CD1c-positive myeloid dendritic cell (primary cell): ENCODE measurements at regions not wholly inside any gene's neighbourhood (a gene's known extent, or its start where the extent isn't known, plus 50 kb on each side); places are given as distances from the start of the nearest gene placed in this dataset.

Experiments
- DNase-seq: peaks from one replicate; pipeline ENCODE4 v3.0.0-alpha.2; 2016; ENCODE audit errors: extremely low spot score

- no peak for DNase-seq
Measured at GRCh38 chr10:71044720-71045119, 156.4 kb upstream of the PCBD1 start.

GRCh38 chr10:71045204-71045809 is 156.9 kb upstream of the PCBD1 start:
- peak; percentile 84 for DNase-seq

DNA sequence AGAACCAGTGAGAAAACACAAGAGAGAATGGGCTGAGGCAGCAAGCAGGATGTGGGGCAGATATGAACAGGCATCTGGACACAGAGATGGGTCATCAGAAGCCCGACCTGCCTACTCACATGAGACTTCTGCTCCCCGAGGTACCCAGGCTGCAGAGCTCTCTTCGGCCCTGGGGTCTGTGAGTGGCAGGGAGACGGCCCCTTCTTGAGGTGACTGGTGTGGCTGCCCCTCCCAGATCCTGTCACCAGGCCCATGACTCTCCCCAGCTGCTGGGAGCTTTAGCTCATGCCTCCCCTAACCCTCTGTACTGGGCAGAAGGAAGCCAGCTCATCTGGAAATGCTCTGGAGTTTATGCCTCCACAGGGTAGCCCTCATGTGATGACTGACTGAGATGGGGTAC is 157.6 kb upstream of the PCBD1 start:
- no peak for DNase-seq

DNA sequence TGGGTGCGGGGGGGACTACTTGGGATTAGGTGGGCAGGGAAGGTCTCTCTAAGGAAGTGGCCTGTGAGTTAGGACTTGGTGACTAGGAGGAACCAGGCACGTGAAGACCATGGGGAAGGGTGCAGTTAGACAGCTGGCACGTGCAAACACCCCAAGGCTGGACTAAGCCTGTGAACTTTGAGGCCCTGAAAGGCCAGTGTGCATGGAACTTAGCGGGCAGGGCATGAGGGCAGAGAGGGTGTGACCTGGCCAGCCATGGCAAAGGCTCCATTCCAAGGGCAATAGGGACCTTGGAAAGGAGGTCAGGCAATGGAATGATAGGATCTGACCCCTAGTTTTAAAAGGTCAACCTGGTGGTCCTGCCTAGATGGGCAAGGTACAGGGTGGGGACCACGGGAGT is 158.4 kb upstream of the PCBD1 start:
- no peak for DNase-seq

- DNase-seq, result no peak
Measured at GRCh38 chr10:71048971-71049615, 160.7 kb upstream of the PCBD1 start.

GRCh38 chr10:71049994-71050393 is 161.6 kb upstream of the PCBD1 start:
- DNase-seq, result no peak

DNA sequence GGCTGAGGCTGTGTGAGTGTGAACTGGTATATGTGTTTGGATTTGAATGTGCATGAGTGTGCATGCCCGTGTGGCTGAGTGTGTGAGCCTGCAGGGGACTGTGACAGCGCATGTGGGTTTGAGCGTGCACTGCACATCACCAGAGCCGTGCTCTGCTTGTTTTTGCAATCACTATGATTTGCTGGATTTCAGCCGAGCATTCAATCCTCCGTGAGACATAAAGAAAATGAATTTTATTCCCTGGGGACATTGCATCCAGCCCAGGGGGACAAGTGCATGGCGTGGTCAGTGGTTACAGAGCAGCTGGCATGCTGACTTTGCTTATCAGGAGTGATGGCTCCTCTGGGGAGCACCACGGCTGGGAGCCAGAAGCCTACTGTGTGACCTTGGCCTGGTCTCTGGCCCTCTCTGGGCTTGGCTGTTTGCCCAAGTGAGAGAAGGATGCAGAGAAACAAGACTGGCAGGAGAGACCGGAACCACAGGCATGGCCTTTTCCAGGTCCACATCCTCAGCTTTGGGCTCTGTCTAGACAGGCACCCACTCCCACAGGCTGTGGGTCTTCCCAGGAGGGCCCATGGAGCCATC is 160.2 kb upstream of the UNC5B start:
- DNase-seq, result no peak

DNA sequence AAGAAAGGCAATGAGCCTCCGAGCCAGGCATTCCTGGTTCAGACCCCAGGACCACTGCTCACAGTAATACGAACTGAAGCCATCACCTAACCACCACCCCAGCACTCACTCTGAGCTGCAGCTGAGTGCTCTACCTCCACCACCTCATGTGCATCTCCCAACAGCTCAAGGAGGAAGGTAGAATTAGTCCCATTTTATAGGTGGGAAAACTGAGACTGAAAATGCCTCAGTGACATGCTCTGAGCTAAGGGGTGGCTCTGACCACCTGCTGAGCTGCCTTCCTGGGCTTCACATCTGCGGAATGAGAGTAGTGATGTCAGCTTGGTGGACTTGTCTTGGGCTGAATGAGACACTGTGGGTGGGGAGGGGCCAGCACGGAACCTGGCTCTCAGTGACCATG is 159.7 kb upstream of the UNC5B start:
- DNase-seq, result no peak

DNA sequence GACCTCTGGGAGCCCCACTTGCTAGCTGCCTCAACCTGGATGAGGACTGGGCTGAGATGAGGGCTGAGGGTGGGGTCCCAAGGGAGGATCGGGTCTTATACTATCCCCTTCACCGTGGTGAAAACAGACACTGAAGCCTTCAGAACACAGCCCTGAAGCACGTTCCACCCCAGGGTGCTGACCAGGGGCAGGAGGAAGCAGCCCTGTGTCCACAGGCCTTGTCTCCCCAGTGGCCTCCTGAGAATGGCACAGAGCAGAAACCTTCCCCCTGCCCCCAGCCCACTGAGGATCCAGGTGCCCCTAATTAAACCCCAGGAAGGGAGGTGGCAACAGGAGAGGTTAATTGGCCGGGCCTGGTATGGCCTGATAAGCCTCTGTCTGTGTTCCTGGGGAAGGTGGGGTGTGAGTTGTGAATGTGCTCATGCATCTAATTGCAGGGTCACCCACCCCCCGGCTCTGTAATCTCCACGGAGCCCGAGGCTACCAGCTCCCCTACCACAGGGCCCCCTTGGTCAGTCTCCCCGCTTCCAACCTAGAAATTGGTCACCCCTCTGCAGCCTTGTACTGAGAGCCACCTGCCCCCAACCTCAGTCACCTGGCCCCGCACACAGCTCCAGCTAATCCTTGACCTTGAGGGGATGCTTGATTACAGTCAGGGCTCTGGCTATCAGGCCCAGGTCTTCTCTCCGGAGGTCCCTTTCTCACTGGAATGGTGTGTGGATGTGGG is 159.0 kb upstream of the UNC5B start:
- DNase-seq, result no peak

DNA sequence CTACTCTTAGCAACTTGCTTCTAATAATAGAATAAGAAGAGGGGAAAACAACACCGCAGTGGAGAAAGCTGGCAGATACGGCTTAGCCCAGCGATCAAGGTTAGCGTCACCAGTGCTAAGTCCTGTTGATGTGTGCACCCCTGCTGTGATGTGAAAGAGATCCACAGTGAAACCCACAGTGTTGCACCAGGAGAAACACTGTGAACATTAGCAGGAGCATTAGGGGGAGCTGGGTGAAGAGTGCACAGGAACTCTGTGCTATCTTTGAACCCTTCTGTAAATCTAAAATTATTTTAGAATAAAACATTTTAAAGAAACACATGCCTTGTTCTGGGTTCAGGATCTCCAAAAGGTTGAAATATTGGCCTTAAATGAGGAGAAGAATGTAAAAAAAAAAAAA is 154.1 kb upstream of the UNC5B start:
- DNase-seq, result no peak

- no peak for DNase-seq
Measured at GRCh38 chr10:71059054-71059818, 153.1 kb upstream of the UNC5B start.

- DNase-seq, result no peak
Measured at GRCh38 chr10:71059943-71060342, 152.4 kb upstream of the UNC5B start.

- no peak for DNase-seq
Measured at GRCh38 chr10:71060476-71061426, 151.6 kb upstream of the UNC5B start.

GRCh38 chr10:71061472-71061871 is 150.9 kb upstream of the UNC5B start:
- DNase-seq, result no peak

DNA sequence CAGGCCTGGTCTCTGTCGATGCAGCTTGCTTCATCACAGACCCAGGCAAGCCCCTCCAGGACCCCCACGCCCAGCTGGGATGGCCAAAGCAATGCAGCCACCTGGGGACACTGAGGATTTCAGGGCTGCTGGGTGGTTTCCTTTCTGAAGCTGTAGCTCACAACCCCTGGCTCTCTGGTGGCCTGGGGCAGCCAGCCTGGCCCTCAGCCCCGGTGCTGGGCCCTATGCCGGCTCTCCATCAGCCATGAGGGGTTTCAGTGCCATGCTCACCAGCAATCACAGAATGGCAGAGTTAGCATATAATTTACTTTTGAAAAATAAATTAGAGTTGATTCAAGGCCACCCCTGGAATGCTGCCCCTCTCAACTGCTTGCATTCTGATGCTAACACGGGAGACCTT is 150.2 kb upstream of the UNC5B start:
- no peak for DNase-seq

- no peak for DNase-seq
Measured at GRCh38 chr10:71063401-71063800, 149.0 kb upstream of the UNC5B start.

- no peak for DNase-seq
Measured at GRCh38 chr10:71064413-71065118, 147.8 kb upstream of the UNC5B start.

DNA sequence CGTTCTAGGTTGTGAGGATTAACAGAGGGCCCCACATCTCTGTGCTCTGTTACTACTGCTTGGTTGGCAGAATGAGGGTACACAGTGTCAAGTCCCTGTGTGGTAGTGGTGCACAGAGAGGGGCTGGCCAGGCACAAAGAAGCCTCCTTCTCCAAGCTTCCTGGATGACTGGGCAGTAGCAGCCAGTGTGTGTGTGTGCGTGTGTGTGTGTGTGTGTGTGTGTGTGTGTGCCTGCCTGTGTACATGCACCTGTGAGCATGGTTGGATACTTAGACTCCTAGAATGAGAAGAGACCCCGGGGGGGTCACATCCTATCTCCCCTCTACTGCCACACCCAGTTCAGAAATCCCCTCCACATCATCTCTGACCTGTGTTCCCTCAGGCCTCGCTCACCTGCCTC is 146.7 kb upstream of the UNC5B start:
- no peak for DNase-seq

DNA sequence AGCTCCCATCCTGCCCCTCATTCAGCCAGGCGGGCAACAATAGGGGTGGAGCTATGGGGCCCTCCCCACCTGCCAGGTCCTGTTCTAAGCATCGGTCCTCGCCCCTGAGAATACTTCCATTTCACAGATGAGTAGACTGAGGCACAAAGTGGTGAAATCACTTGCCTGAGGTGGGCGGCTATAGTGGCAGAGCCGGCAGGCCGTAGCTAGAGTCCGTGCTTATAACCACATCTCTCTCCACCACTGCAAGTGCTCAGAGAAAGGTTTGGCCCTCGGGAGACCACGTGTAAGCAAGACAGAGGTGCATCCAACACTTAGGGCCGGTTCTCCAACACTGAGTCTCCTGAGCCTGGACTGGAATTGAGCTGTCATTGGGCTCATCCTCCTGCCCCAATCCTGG is 145.8 kb upstream of the UNC5B start:
- no peak for DNase-seq

DNA sequence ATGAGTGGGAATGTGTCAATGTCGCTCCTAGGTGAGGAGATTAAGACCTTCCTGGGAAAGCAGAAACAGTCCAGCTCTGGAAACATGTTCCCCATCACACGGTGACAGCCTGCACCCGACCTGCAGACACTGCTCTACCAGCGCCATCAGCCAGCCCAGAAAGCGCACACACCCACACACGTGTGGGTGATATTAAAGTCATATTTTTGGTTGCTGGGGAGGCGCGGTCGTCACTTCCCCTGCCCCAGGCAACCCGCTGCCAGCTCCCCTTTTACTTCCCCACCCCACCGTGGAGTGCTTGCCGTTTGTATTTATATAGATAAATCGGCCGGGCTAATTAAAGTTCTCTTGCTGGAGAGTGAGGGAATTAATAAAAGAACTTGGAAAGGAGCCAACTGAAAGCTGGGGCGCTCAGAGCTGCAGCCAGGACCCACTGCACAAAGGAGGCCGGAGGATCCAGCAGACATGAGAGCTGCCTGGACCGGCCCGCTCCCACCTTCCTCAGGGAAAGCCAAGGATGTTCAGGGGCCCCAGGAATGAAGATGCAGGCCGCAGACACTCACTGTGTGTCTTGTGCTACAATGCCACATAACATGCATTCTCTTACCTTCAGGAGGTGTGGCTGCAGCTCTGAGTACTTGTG is 145.2 kb upstream of the UNC5B start:
- peak; percentile 81 for DNase-seq
